ENCODE measurements at regions not wholly inside any gene's neighbourhood (a gene's known extent, or its start where the extent isn't known, plus 50 kb on each side); places are given as distances from the start of the nearest gene placed in this dataset.

GRCh38 chr2:195560209-195560895 is 96.7 kb upstream of the SLC39A10 start:
- TF ChIP-seq CTCF (conservative IDR thresholded peaks at IDR 0.05; ENCODE audit: low read depth, low read length) (no peak), EZH2 (IDR thresholded peaks at IDR 0.05; ENCODE audit: borderline replicate concordance, low read depth, low read length, poor library complexity, severe bottlenecking) (no peak)
